ENCODE measurements at regions not wholly inside any gene's neighbourhood (a gene's known extent, or its start where the extent isn't known, plus 50 kb on each side); places are given as distances from the start of the nearest gene placed in this dataset.

DNA sequence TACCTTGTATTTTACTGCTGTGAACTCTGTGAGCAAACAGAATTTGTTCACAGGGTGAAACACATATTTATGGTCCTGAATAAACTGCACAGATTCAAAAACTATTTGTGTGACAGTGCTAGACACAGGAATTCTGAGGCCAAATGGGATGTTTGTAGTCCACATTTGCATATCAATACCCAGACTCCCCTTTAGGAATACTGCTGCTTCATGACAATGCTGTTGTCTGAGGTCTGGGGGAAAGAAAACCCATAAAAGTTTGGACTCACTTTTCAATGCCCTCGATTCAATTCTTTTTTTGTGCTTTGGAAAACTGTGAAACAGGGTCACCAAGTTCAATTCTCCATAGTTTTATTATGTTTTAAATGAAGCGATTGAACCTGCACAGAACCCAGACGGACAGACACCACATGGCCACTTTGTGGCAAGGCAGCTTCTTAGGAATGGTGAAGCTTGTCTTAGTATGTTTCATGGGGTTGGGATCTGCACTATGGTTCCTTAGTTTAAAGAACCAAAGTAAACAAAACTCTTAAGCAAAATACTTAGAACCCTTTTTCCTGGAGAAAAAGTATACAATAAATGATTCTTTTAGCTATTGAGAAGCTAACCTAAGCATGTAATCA, 92.3 kb upstream of the MAD2L1 start:
- no peak for DNase-seq

DNA sequence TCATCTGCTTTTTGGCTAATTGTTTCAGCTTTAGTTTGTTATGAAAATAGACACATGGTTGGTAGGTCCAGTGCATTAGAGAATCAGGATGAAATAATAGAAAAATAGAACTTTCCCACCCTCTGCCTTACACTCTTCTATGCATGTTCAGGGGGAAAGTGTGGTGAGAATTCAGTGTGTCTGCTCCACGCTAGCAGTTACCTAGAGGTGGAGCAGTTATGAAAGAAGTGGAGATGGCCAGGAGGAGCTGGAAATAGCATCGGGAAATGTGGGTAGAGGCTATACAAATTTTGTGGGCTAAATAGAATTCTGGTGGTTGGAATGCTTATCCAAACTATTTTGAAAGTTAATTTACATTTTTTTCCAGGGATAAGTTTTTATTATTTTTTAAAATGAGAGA, 91.4 kb upstream of the MAD2L1 start:
- DNase-seq = no peak

DNA sequence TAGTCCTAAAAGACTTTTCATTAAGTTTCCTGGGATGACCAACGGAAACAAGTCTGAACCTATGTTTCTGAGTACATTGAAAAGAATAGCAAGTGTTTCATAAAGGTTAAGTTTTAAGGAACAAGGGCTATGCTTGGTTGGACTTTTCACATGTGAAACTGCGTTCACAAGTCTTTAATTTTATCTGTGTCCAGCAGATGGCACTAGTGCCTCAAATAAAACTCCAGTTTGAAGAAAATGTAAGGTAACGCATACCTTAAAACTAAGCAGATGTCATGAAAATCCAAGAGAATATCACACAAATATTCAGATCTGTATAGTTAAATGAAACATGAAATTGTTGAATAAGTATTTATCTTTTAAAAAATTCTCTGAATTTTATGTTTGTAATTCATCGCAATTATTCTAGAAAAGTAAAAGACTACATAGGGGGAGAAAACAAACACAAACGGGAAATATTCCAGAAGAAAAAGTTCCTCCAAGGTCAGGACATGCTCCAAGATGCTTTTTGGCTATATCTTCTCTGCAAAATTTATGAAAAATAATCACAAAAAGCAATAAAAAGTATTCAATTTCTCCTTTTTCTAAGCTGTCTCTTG, 89.6 kb upstream of the MAD2L1 start:
- DNase-seq = peak; percentile 68

DNA sequence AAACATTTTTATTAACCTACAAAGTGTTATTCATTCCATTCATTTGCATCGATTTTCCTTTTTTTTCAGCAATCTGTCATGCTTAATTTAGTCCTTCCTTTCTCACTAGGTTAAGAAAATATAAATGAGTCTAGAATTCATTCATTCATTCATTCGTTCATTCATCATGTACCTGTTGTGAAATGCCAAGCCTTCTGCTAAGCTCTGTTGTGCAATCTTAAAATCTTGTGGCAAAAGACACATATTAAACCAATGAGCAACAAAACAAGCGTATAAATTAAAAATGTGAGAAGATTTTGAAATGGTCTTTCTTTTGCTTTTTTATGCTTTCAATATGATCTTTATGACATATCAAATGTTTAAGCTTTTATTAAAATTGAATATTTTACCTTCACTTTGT, 88.6 kb upstream of the MAD2L1 start:
- DNase-seq = no peak

DNA sequence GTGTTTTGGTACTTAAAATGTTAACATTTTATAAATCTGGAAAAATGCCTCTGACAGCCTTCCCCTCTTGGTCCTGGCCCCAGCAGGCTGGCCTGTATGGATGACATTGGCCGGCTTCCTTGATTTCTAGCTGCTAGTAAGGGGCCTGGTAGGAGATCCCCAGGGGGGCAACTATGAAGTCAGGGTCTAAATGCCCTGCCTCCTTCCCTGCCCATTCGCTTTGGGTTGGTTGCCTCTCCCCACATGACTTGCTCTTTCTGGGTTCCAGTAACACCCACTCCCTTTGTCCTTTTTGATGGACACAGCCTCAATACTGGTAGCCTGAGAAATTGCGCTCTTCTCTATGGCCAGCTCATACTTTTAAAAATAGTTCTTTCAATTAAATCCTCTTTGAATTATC, 78.0 kb upstream of the MAD2L1 start:
- no peak for DNase-seq

DNA sequence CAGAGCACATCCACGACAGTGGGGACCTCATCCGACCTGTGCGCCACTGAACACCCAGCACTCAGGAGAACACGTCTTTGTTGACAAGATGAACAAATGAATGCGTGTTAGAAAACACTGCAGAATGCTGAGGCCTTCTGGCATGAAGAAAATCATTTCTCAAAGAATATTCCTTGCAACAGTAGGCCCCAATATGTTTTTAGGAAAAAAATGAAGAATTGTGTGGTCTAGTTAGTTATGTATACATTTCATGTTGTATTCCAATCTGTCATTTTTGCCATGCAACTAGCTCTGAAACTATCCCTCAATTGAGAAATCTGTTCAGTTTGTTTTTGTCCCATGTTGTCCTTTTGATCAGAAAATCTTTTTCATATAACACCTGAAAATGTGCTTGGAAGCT, 77.4 kb upstream of the MAD2L1 start:
- no peak for DNase-seq

DNA sequence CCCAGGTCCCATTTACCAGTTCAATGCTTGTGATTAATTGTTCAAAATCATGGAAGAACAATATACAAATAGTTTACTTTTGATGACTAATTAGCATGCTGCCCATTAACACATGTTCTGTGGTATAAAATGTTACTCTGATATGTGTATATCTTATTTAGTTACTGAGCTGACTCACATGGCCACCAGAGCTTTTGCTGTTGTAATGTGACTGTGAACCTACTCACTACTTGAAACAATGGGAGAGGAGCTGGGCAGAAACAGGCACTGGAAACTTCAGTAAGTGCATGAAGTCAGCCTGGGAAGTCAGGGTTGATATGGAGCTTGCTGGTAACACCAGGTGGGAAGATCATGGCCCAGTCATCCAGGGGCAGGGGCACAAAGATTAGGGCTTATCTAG, 72.7 kb upstream of the MAD2L1 start:
- DNase-seq = no peak

DNA sequence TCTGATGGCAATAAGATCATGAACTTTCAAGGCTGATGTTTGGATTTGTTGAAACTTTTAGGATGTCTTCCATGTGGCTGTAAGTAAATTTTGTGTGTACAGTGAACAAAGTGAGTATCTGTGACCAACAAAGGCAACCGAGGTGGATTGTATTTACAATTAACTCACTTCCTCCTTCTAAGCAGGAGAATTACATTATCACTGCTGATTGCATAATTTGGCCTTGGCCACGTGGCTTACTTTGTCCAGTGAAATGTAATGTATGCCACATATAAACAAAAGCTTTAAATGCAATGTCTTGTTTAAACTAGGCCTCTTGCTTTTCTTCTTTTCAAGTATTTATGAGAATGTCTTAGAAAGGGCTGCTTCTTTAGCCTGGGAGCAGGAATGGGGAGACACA, 66.3 kb upstream of the MAD2L1 start:
- no peak for DNase-seq

DNA sequence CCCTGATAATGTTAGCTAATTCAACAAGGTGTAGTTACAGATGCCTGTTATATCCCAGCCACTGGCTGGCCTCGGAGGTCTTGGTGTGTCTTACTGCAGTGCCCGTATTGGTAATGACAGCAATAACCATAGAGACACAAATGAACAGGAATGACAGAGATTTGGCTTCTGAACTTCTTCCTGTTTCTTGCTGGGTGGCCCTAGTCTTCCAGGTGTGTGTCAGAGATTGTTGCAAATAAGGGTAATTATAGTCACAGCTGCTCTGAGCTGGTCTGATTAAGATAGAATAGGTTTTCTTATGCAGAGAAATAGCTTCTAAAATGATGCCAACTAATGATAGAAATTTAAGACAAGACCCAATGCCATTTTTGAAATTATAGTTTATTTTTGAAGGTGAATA, 64.1 kb upstream of the MAD2L1 start:
- DNase-seq = no peak

Data from CD4-positive, alpha-beta T cell treated with Interleukin-12 subunit alpha and Interleukin-12 subunit beta, for 1 hour (primary cell).